ENCODE measurements at regions not wholly inside any gene's neighbourhood (a gene's known extent, or its start where the extent isn't known, plus 50 kb on each side); places are given as distances from the start of the nearest gene placed in this dataset.

DNA sequence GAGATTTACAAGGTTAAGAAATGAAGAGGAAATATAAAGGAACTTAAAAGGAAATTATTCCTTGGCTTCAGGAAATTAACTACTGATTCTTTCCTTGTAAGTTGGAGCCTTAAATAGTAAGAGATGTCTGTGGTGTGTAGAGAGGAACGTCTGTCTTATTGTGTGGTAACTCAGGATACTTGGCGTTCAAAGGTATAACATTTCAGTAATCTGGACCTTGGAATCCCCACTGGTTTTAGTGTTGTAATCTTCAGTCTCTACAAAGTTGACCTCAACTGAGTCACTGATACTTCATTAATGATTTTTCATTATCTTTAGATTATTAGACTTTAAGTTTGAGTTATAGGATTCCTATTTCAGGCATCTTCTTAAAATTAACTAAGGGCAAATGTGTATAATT is 79.1 kb upstream of the LSM6 start:
- TF ChIP-seq MYC (IDR thresholded peaks at IDR 0.05; ENCODE audit: low read depth, low read length), result no peak
- TF ChIP-seq, protein P1, sequence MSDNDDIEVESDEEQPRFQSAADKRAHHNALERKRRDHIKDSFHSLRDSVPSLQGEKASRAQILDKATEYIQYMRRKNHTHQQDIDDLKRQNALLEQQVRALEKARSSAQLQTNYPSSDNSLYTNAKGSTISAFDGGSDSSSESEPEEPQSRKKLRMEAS (IDR thresholded peaks at IDR 0.05; ENCODE audit: low read depth, low read length), result no peak
- TF ChIP-seq, protein P2, sequence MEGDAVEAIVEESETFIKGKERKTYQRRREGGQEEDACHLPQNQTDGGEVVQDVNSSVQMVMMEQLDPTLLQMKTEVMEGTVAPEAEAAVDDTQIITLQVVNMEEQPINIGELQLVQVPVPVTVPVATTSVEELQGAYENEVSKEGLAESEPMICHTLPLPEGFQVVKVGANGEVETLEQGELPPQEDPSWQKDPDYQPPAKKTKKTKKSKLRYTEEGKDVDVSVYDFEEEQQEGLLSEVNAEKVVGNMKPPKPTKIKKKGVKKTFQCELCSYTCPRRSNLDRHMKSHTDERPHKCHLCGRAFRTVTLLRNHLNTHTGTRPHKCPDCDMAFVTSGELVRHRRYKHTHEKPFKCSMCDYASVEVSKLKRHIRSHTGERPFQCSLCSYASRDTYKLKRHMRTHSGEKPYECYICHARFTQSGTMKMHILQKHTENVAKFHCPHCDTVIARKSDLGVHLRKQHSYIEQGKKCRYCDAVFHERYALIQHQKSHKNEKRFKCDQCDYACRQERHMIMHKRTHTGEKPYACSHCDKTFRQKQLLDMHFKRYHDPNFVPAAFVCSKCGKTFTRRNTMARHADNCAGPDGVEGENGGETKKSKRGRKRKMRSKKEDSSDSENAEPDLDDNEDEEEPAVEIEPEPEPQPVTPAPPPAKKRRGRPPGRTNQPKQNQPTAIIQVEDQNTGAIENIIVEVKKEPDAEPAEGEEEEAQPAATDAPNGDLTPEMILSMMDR (IDR thresholded peaks at IDR 0.05; ENCODE audit: low read depth, low read length), result no peak
- TF ChIP-seq POLR2A (IDR thresholded peaks at IDR 0.05; ENCODE audit: extremely low read depth, insufficient read length), result no peak
- DNase-seq (ENCODE audit: low read depth), result no peak

DNA sequence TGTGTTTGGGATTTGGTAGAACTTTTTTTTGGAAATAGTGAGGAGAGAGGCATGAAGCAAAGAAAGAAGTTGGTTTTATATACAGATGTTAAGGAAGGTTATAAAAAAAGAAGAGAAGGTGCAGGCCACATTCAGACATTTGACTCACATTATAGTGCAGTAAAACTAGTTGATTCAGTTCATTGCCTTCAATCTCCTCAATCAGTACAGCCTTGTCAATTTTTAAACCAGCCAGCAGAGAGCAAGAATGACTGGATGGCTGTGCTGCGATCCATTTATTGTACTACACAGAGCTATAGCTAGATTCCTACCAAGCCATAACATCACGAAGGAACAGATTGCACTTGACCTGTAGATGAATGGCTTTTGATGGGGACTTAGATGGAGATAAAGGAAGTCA is 79.7 kb upstream of the LSM6 start:
- H3K4me3 ChIP-seq (ENCODE audit: low read depth, low read length), result no peak overlapping the region
- TF ChIP-seq MYC (IDR thresholded peaks at IDR 0.05; ENCODE audit: low read depth, low read length) (no peak), POLR2A (IDR thresholded peaks at IDR 0.05; ENCODE audit: extremely low read depth, insufficient read length) (no peak)
- TF ChIP-seq, protein P1 (IDR thresholded peaks at IDR 0.05; ENCODE audit: low read depth, low read length), result no peak
- TF ChIP-seq, protein P2 (IDR thresholded peaks at IDR 0.05; ENCODE audit: low read depth, low read length), result no peak
- DNase-seq (ENCODE audit: low read depth), result no peak

More for the DNA sequence above, 79.1 kb upstream of the LSM6 start:
- H3K4me3 ChIP-seq (ENCODE audit: low read depth, low read length), result no peak overlapping the region

DNA sequence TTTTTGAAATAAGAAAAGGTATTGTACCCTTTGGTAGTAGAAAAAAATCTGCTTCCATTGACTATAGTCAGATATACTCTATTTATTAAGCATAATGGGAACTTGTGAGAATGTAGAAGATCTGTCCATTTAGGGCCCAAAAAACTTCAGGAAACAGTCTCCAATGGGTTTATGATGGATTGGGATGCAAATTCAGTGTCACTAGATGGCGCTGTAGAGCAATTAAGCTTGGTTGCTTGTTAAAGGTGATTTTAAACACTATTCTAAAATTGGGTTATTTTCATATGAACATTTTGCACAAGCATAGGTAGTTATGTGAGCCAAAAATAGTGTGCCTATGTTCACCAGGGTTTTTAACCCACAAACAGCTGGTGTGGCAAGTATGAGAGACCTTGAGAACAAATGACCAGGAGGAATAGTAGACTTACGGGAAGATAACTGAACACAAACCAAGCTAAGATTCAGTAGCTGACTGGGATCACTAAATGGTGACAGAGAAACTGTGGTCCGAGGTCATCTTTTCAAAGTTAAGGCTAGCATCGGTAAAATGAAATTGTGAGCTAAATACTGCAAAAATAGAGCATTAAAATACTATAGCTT is 80.3 kb upstream of the LSM6 start:
- DNase-seq (ENCODE audit: low read depth), result peak; percentile 50
- H3K4me3 ChIP-seq (ENCODE audit: low read depth, low read length), result no peak overlapping the region
- TF ChIP-seq POLR2A (IDR thresholded peaks at IDR 0.05; ENCODE audit: extremely low read depth, insufficient read length), result no peak
- TF ChIP-seq, protein P2 (IDR thresholded peaks at IDR 0.05; ENCODE audit: low read depth, low read length), result peak; percentile 68

DNA sequence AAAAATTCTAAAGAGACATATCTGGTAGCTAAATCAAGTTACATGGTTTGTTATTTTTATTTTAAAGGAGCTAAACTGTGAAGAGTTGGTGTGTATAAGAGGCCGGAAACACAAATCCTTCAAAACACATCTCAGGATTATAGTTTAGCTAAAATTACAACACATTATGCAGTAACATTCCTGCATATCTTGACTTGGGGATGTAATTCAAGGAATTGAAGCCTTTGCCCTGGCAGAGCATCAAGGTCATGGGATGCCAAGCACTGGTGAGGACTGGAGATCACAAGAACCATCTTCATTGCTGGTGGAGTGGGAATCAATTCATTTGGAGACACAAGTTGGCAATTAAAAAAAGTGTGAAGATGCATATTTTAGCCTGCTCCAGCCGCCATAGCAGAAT is 86.8 kb upstream of the LSM6 start:
- no peak for DNase-seq (ENCODE audit: low read depth)
- TF ChIP-seq, protein P2 (IDR thresholded peaks at IDR 0.05; ENCODE audit: low read depth, low read length), result no peak
- TF ChIP-seq POLR2A (IDR thresholded peaks at IDR 0.05; ENCODE audit: extremely low read depth, insufficient read length), result no peak
- TF ChIP-seq, protein P1 (IDR thresholded peaks at IDR 0.05; ENCODE audit: low read depth, low read length), result no peak
- no peak overlapping the region for H3K4me3 ChIP-seq (ENCODE audit: low read depth, low read length)

DNA sequence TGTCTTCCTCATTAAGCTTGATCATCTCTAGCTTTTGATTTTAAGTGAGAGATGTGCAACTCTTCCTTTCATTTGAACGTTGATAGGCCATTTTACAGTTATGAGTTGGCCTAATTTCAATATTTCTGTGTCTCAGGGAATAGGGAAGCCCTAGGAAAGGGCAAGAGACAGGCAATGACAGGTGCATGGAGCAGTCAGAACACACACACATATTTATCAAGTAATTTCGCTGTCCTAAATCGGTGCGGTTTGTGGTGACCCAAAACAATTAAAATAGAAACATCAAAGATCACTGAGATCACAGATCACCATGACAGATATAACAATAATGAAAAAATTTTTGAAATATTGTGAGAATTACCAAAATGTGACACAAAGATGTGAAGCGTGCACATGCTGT is 87.7 kb upstream of the LSM6 start:
- no peak for DNase-seq (ENCODE audit: low read depth)
- no peak overlapping the region for H3K4me3 ChIP-seq (ENCODE audit: low read depth, low read length)
- TF ChIP-seq, protein P1 (IDR thresholded peaks at IDR 0.05; ENCODE audit: low read depth, low read length), result no peak
- TF ChIP-seq, protein P2 (IDR thresholded peaks at IDR 0.05; ENCODE audit: low read depth, low read length), result no peak
- TF ChIP-seq MYC (IDR thresholded peaks at IDR 0.05; ENCODE audit: low read depth, low read length) (no peak), POLR2A (IDR thresholded peaks at IDR 0.05; ENCODE audit: extremely low read depth, insufficient read length) (no peak)

DNA sequence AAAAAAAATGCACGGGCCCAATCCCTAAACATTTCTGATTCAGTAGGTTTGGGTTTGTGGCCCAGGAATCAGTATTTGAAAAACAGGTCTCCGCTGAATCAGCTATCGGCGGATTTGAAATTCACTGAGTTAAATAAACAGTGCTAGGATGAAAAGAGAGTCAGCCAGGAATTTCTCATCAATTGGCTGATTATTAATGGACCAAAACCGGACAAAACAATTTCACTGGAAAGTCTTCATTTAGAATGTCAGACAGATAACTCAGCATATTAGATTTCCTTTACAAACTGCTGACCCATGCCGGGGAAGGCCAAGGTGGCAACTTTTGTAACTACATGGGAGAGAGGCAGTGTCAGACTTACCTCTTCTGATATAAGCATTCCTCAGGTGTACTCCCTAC is 99.4 kb upstream of the LSM6 start:
- TF ChIP-seq, protein P2 (IDR thresholded peaks at IDR 0.05; ENCODE audit: low read depth, low read length), result no peak
- TF ChIP-seq, protein P1 (IDR thresholded peaks at IDR 0.05; ENCODE audit: low read depth, low read length), result no peak
- TF ChIP-seq MYC (IDR thresholded peaks at IDR 0.05; ENCODE audit: low read depth, low read length) (no peak), POLR2A (IDR thresholded peaks at IDR 0.05; ENCODE audit: extremely low read depth, insufficient read length) (no peak)
- H3K4me3 ChIP-seq (ENCODE audit: low read depth, low read length), result no peak overlapping the region
- no peak for DNase-seq (ENCODE audit: low read depth)

Measured in NB4 (cell line).